Neural crest cell (in vitro differentiated cells): ENCODE measurements at regions not wholly inside any gene's neighbourhood (a gene's known extent, or its start where the extent isn't known, plus 50 kb on each side); places are given as distances from the start of the nearest gene placed in this dataset.

ENCODE experiments used
- DNase-seq: peaks from one replicate; pipeline ENCODE4 v3.0.0; 2021; ENCODE audit warnings: low read depth, mixed read lengths, low spot score
- H3K27ac Mint-ChIP-seq: one replicate; pipeline ENCODE4 v1.8.0; 2021; ENCODE audit warnings: mild to moderate bottlenecking, mixed read lengths; ENCODE audit not compliant: unreplicated experiment
- H3K27me3 Mint-ChIP-seq: 2 replicates; pipeline ENCODE4 v1.8.0; 2021; ENCODE audit warnings: low read depth, mild to moderate bottlenecking, mixed read lengths
- H3K36me3 Mint-ChIP-seq: 2 replicates; pipeline ENCODE4 v1.8.0; 2021; ENCODE audit warnings: low read depth, mild to moderate bottlenecking, mixed read lengths
- H3K4me1 Mint-ChIP-seq: 2 replicates; pipeline ENCODE4 v1.8.0; 2021; ENCODE audit warnings: mixed read lengths
- H3K4me3 Mint-ChIP-seq: one replicate; pipeline ENCODE4 v1.8.0; 2021; ENCODE audit warnings: mild to moderate bottlenecking, mixed read lengths
- H3K9me3 Mint-ChIP-seq: 2 replicates; pipeline ENCODE4 v1.8.0; 2021; ENCODE audit warnings: mixed read lengths
- CTCF ChIP-seq: fragments of 200-600 bp; sonication (generic); conservative IDR thresholded peaks from 2 replicates; pipeline ENCODE4 v1.5.0; 2021; ENCODE audit warnings: antibody characterized with exemption, mild to moderate bottlenecking

DNA sequence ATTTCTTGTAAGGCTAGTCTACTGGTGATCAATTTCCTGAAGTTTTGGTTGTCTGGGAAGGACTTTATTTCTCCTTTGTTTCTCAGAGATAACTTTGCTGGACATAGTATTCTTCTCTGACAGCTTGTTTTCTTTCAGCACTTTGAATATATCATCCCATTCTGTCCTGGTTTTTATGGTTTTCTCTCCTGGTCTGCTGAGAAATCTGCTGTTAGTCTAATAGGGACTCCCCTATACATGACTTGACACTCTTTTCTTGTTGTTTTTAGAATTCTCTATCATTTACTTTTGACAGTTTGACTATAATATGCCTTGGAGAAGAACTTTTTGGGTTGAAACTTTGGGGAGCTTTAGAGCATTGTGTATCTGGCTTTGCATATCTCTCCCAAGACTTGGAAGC lies 112.5 kb downstream of the PRL start:
- no peak overlapping the region for H3K4me3 Mint-ChIP-seq
- H3K4me1 Mint-ChIP-seq: peaks cover 3% of the 10 kb centered on the region
- H3K27ac Mint-ChIP-seq: no peak overlapping the region
- no peak for DNase-seq
- peaks cover 36% of the 10 kb centered on the region for H3K9me3 Mint-ChIP-seq
- TF ChIP-seq CTCF: no peak
- peaks cover 47% of the 10 kb centered on the region for H3K36me3 Mint-ChIP-seq
- no peaks in the 10 kb centered on the region for H3K27me3 Mint-ChIP-seq

DNA sequence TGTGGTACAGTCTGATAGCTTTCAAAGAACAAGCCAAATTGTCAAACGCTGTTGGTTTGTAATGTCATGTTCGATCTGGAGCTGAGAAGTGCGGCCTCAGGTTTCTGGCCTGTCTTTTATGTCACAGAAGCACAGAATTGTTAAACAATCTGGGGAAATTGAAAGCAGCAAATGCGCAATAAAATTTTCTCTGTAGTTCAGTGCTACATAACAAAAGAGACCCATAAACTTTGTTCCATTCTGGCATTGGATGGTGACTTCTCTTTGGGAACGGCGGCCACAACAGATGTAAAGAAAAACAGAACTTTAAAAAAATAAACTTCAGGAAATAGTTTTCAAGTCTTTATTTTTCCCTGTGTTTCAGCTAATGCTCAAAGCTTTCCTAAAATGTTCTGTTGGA lies 106.9 kb downstream of the PRL start:
- H3K4me3 Mint-ChIP-seq: no peak overlapping the region
- peaks cover 17% of the 10 kb centered on the region for H3K4me1 Mint-ChIP-seq
- peaks cover 6% of the 10 kb centered on the region for H3K9me3 Mint-ChIP-seq
- H3K36me3 Mint-ChIP-seq: peaks cover 10% of the 10 kb centered on the region
- H3K27me3 Mint-ChIP-seq: no peaks in the 10 kb centered on the region
- no peak for DNase-seq
- TF ChIP-seq CTCF: no peak
- H3K27ac Mint-ChIP-seq: no peak overlapping the region

GRCh38 chr6:22194188-22194921 lies 102.5 kb downstream of the PRL start:
- TF ChIP-seq CTCF: no peak
- Mint-ChIP-seq H3K27me3 (no peaks in the 10 kb centered on the region), H3K4me3 (no peak overlapping the region), H3K36me3 (peaks cover 8% of the 10 kb centered on the region), H3K27ac (no peak overlapping the region), H3K4me1 (peaks cover 24% of the 10 kb centered on the region), H3K9me3 (peaks cover 10% of the 10 kb centered on the region)
- no peak for DNase-seq

- DNase-seq: no peak
- Mint-ChIP-seq H3K27ac (no peak overlapping the region), H3K36me3 (peaks cover 8% of the 10 kb centered on the region), H3K27me3 (no peaks in the 10 kb centered on the region), H3K4me1 (peaks cover 9% of the 10 kb centered on the region), H3K4me3 (no peak overlapping the region), H3K9me3 (peaks cover 10% of the 10 kb centered on the region)
- no peak for TF ChIP-seq CTCF
These were observed 97.1 kb downstream of the PRL start for GRCh38 chr6:22199771-22200170.

DNA sequence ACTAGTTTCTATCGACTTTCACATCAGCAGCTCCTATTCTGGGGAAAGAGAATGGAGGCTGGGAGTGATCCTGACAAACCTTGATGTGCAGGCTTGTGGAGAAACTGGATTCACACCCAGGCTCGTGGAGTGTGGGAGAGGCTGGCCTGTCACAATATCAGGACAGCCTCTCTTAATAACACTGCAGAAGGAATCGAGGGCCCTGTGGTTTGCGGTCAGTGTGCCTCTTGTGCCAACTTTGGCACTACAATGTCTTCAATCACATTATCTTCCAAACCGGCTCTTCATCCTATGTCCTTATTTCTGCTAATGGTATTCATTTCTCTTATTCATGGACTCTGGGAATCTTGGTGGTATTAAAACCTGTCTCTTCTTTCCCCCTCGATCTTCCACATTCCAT lies 92.7 kb downstream of the PRL start:
- H3K27ac Mint-ChIP-seq: no peak overlapping the region
- TF ChIP-seq CTCF: no peak
- DNase-seq: no peak
- no peak overlapping the region for H3K4me3 Mint-ChIP-seq
- peaks cover 16% of the 10 kb centered on the region for H3K4me1 Mint-ChIP-seq
- H3K9me3 Mint-ChIP-seq: peaks cover 2% of the 10 kb centered on the region
- H3K27me3 Mint-ChIP-seq: no peaks in the 10 kb centered on the region
- H3K36me3 Mint-ChIP-seq: peaks cover 7% of the 10 kb centered on the region
